GM21515 (cell line): ENCODE measurements at regions not wholly inside any gene's neighbourhood (a gene's known extent, or its start where the extent isn't known, plus 50 kb on each side); places are given as distances from the start of the nearest gene placed in this dataset.
A peak's percentile ranks its signal among the peaks of the same experiment; 100 is the strongest.

Experiments used
- ATAC-seq: cut with Tn5 transposase; IDR thresholded peaks from one replicate; pipeline ENCODE4 v1.9.1; 2021; ENCODE audit not compliant: unreplicated experiment

DNA sequence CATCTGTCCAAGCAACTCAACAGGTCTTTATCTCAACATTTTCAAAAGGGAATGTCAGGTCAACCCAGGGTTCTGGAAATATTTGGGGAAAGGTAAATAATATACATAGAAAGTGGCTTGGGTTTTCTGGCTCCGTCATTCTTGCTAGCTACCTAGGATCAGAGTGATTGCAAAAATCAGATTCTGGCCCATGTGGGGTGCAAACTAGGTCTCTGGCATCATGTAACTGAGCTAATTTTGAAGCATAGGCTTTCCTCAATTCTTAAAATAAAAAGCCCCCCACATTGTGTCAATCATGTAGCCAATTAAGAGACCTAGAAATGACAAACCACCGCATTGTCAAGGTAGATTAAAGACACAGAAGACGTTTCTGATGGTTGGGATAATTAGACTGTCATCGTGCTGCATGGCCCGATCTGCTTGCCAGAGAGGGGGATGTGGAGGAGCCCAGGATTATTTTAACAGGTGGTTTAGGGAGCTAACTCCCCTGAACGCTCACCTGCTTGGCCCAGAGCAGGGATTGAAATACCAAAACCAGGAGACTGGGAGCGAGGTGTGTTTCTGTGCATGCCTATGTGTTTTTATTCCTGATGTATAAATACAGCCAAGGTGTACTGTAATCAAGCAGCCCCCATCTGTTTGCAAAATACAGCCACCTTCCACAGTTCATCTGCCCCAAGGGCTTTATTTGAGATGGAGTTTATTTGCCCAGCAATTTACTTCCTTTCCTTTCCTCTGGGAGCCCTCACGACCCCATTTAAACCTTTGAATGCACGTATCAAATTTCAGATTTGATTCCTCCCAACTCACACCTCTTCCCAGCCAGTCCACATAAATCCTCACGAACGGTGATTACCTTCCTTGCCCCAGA is 189.5 kb downstream of the TTC8 start:
- ATAC-seq = no peak

DNA sequence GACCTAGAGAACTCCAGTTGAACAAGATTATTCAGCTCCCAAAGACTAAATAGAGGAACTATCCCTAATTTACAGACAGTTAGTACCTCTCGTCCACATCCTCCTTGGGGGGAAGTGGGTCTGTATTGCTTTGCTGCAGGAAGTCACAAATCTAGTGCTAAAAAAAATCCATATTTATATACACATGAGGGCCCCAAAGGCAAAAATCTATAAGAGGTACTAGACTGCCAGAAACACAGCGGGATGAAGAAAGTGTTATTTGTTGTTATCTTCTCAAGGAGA is 190.1 kb downstream of the TTC8 start:
- no peak for ATAC-seq

DNA sequence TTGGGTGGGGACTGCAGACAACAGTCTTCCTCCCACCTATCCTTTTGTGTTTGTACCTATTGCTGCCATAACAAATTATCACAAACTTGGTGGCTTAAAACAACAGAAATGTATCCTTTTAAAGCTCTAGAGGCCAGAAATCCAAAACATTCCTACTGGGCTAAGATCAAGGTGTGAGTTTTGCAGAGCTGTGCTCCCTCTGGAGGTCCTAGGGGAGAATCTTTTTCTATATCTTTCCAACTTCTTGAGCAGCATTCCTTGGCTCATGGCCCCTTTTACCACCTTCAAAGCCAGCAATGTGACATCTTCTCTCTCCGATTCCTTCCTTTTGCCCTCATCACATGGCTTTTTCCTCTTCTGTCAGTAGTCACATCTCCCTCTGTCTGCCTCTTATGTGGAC is 190.6 kb downstream of the TTC8 start:
- ATAC-seq = no peak

DNA sequence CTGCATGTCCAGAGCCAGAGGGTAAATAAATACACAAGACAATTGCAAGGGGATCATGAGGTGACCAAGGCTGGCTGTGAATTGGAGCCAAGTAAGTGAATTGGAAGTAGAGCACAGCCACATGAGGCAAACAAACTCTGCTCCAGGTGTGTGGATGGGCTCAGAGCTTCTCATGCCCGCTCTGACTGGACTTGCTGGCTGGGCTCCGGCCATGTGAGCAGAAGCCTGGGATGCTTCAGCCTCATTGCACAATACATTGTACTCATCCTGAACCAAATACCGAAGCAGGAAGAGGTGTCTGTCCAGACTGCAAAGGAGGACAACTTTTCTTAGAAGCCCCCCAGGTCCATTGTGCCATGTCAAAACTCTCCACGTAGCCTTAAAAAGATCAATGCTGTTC is 193.0 kb downstream of the TTC8 start:
- ATAC-seq = no peak

DNA sequence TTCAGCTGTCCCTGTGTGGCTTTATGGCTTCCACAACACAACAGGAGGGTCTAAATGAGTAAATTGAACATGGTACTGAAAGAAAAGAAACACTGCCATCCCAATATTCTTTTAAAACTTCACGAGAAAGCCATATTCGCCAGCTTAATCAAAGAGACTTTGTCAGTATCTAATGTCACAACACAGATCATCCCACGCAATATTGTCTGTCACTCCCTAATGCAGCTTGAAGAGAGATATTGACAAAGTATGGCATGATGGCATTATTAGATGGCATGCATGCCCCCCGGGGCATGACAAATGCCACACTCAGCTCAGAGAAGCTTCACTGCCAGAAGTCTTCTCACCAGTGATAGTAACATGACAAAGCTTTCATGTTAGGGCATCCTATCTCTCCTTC is 197.8 kb downstream of the TTC8 start:
- no peak for ATAC-seq

DNA sequence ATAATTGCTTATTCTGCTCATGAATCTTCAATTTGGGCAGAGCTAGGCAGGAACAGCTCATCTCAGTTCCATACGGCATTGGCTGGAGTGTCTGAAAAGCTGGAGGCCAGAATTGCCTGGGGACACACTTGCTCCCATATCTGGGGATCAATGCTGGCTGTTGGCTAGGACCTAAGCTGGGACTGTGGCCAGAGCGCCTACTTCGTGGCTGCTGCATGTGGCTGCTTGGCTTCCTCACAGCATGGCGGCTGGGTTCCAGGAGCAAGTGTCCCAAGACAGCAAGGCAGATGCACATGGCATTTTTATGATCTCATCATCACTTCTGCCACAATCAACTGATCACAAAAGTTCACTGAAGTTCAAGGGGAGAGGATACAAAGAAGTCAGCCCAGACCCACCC is 200.2 kb downstream of the TTC8 start:
- no peak for ATAC-seq

DNA sequence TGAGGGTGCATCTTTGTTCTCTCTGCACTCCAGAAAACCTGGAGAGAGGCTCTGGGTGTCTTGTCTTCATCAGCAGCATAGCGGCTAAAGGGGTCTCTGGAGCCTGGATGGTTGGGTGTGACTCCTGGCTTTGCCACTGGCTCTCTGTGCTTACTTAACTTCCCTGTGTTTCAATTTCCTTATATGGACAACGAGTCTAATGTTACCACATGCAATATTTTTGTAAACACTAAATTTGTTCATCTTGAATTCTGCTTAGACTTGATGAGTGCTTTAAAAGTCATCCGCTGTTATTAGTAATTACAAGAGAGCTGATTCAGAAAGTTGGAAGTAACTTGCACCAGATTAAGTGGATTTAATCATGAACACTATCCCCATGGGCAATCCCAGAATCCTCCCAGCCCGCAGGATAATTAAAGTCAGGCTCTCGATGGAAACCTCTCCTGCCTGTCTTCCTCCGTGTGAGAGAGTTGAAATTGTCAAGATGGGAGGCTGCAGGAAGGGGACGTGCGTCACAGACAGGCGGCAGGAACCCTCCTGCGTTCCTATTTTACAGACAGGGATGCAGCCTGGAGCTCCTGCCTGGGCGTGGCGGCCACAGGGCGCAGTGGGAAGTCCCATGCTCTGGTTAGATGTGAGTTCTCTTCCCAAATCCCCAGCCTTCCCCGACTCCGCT is 201.2 kb downstream of the TTC8 start:
- no peak for ATAC-seq

DNA sequence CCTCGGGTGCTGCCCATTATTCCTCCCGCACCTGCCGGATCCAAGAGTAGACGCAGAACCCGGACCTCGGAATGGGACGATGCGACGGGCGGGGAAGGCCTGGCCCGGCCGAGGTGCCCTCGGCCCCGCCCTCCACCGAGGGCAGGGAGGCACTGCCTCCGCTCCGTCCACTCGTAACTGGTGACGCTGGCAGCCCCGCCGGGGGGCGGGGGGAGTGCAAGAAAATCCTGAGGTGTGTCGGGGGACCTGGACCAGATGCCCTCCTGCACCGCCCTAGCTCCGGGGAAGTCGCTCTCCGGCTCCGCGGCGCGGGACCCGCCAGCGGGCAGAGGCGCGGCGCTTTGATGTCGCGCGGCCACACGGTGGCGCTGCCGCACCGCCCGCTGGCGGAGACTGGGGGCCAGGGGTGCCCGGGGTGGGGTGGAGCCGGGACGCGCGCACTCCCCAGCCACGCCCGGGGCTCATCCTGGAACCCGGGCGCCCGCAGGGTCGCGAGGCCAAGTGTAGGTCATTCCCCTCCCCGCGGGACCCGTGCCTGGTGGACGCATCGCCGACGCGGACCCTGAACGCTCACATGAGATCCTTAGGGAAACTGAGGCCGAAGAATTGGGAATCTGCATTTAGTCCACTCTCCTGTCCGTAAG is 202.8 kb downstream of the TTC8 start:
- peak; percentile 87 for ATAC-seq

DNA sequence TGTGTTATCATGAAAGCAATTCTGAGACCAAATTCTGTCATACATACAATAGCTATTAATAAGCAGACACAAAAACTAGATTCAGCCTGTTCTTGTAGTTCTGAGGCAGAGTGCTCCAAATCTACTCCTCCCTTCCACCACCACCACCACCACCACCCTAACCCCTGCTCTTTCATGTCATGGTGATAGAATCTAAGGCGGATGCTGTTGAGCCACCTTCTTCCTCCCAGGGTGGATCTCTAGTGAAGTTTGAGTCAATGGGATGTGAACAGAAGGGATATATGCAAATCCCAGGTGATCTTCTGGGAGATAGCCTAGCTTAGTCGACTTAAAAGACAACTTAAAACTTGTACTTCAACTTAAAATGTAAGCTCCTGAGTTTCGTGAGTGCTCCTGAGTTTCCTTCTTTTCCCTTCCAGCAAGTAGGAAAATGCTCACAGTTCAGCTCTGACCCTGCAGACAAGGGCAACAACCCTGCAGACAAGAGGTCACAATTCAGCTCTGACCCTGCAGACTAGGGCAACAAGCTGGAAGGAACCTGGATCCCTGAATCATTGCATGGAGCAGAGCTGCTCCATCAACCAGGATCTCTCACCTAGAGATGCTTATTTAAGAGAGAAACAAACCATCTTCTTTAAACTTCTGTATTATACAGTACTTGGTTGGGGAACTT is 204.1 kb downstream of the TTC8 start:
- no peak for ATAC-seq

DNA sequence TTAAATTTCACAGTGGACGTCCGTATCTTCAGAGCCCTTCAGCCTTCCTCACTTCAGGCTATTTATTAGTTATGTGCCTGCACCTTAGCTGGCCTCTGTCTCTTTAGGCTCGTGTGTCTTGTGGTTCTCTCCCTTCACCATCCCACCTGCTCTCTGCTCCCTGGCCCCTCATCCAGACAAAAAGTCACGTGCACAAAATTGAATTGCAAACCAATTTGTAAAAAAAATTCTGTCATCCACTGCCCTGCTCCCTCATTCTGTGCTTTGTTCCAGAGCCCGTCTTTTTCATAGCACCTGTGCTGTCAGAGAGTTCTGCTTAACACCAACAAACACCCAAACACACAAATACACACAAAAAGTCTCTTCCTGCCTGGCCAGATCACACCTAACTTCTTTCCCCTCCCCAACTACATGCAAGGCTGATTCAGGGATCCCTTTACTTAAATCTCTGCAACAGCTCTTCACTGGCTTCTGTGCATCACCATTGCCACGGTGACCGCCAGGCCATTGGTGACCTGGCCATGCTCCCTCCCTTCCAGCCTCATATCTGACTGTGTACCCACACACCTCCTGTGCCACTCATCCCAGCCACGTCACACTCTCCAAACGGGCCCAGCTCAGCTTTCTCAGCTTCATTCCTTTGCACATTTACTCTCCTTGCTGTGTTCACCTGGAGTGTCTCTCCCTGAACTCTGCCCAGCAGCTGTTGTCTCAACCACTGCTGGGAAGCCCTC is 205.7 kb downstream of the TTC8 start:
- no peak for ATAC-seq

DNA sequence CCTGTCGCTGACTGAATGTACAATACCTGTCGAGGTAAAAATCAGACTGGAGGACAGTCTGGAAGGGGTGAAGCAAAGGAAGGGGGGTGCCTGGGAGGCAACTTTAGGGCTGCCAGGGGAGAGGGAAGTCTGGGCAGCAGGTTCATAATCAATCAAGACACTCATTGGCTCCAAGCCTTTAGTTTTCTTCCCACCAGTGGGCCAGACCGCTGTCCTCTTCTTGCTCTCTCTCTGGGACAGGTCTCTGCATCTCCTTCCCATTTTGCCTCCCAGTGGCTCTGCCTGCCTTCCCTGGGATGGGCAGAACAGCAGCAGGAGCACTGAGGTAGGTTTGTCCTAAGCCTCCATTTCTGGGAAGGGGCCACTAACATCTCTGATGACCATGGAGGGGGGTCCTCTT is 206.5 kb downstream of the TTC8 start:
- no peak for ATAC-seq

DNA sequence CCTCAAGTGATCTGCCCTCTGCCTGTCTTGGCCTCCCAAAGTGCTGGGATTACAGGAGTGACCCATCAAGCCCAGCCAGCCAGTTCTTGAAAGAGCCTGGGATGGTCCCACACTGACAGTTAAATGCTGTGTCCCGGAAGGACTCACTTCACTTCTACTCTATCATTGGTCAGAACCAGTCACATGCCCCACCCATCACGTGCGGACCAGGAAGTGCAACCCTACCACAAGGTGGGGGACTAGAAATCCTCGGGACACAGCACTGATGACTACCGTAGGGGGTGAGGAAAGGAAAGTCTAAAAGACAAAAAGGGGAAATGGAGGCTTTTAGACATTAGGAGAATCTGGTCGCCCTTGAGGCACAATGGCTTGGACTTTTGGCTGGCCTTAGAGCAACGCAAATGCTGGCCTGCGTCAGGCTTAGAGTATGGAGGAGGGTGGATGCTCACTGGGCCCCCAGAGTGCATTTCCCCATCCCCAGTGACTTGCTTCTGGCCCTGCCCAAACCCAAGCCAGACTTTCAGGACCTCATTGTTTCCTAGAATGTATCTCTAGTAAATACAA is 207.7 kb downstream of the TTC8 start:
- ATAC-seq = no peak

DNA sequence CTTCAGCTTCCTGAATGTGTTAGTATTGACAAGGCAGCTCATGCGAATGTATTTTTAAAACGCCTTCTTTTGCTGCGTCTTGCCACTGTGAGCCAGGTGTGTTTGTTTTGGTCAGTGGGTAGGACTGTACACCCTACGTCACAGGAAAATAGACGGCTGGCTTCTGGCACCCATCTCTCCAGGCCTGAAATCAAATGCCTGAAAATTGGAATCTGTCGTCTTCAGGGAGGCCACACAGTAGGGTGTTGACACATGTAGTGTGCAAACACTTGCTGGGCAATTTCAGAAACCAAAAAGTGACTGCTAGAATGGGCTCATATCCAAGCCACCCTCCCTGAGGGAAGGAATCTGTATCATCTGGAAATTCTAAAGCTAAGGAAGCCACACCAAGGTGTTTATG is 209.3 kb downstream of the TTC8 start:
- ATAC-seq = no peak

DNA sequence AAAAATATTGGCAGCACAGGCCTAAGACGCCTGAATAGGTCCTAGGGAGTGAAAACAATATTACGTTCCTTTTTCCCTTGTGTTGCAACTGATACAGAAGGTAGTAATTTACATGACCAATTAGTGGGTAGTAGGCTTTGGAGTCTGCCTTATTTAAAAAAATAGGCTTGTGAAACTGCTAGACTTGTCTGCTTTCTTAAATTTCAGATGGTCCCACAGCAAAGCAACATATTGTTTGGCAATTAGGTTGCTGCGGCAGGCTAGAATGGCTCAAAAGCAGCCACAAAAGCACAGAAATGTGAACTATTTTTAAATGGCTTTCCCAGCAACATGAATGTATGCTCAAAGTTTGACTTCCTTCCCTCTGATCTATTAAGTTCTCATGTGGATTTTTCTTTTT is 211.9 kb downstream of the TTC8 start:
- ATAC-seq = no peak

DNA sequence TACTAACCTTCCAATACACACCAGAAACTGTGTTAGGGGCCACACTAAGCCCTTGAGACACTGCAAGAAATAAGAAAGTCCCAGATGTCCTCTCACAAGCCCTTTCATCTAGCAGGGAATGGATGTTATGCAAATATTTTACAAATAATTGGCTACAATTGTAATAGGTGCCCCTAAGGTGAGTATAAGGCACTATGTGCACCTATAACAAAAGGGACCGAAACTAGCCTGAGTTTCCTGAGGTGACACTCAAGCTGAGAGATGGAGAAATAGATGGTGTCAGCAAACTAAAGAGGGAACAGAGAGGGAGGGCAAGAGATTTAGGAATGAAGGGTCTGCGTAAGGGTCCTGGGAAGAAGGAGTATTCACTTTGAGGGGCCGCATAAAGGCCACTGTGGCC is 212.6 kb downstream of the TTC8 start:
- no peak for ATAC-seq

DNA sequence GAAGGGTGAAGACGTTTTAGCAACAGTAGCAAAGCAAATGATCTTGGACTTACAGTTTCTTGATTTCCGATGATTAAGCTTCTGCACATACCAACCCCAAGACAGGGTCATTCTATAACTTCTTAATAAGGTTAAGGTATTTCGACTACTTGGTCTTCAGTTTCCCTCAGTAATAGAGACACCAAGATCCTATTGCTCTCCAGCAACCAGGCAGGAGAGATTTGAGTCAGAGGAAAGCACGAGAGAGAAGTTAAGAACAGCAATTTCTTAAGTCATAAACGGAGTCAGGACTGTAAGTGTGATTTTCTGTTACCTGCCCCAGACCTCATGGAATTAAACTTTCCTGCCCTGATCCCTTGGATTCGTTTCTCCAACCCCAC is 215.6 kb downstream of the TTC8 start:
- peak; percentile 19 for ATAC-seq

DNA sequence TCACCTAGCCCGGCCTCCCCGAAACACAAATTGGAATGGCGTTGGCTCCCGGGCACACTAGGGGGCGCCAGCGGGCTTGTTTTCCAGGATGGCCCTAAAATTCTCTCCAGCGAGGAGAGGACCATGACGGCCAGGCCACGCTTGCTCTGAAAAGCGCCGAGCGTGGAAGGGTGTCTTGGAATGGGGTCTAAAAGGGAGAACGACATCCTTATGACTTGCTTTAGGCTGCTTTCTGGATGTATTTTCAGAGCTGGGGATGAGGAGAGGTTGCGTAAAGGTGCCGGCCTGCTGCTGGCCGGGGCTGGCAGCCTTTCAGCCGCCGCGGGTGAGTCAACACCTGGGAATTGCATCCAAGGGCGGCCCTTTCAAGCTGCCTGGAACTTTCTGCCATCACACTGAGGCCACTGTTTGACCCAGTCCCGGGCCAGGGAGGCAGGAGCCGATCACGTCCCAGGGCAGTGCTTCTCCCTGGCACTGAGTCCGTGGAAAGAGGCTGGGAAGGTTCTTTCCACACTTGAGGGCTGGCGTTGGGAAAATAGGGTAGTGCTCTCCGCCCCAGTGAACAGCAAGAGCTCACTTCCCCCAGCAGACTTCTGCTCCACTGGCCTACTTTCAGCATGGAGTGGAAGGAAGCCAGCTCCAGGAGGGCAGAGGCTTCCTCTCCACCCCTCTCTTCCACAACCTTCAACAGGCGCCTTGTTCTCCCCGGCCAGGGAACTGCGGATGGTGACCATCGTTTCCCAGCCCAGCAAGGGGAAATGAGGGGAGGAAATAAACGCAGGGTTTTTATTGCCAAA is 216.2 kb downstream of the TTC8 start:
- peak; percentile 87 for ATAC-seq

DNA sequence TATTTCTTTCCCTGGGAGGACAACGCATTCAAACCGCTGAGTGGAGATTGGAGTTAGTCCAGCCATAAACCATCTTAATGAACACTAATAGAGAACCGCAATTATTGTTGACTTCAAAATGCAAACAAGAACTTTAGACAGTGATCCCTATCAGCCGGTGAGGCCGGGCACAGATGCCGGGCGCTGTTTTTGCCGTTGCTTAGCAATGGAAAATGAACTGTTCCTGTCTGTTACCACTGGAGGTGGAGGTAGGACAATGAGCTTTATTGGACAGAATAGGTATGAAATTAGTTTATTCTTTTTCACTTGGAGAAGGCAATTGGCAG is 216.8 kb downstream of the TTC8 start:
- ATAC-seq = no peak

DNA sequence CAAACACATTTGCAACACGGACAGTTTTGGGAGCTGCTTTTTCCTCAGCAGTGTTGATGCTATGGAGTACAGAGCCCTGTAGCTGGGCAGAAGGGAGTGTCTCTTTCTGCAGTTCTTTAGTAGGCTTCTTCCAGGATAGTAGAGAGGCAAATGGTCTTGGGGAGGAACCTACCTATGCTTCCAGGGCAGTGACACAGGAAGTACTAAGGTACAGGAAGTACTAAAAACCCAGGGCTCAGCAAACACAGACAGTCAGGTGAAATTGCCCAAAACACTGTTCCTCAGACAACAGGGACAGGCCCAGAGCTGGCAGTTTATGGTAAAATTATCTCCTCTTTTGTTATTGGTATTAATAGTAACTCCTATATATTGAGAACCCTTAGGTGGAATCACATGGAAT is 217.6 kb downstream of the TTC8 start:
- no peak for ATAC-seq

DNA sequence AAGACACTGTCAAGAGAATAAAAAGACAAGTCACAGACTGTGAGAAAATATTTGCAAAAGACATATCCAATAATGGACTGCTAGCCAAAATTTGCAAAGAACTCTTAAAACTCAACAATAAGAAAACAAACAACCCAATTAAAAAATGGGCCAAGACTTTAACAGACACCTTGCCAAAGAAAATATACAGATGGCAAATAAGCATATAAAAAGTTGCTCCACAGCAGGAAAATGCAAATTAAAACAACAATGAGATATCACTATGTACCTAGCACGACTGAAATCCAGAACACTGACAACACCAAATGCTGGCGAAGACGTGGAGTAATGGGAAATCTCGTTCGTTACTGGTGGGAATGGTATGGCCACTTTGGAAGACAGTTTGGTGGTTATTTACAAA is 228.9 kb downstream of the TTC8 start:
- ATAC-seq = no peak
